ENCODE measurements at regions not wholly inside any gene's neighbourhood (a gene's known extent, or its start where the extent isn't known, plus 50 kb on each side); places are given as distances from the start of the nearest gene placed in this dataset.

DNA sequence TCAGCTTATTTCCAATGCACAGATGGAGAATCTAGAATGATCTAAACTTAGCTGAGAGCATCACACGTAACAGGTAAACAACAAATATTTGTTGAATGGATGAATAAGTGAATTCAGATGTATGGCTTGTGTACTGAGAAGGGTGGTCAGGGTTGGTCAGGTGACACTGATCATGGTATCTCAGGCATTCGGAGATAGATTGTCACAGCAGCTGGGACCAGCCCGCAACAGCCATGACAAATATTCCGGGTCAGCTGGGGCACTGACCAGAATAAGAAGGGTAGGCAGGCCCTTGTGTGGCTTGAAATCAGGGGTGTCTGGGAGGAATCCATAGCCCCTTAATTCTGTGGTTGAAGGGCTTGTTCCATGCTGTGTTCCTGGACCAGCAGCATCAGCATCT is 159.4 kb upstream of the ARX start:
- TF ChIP-seq, protein P1, sequence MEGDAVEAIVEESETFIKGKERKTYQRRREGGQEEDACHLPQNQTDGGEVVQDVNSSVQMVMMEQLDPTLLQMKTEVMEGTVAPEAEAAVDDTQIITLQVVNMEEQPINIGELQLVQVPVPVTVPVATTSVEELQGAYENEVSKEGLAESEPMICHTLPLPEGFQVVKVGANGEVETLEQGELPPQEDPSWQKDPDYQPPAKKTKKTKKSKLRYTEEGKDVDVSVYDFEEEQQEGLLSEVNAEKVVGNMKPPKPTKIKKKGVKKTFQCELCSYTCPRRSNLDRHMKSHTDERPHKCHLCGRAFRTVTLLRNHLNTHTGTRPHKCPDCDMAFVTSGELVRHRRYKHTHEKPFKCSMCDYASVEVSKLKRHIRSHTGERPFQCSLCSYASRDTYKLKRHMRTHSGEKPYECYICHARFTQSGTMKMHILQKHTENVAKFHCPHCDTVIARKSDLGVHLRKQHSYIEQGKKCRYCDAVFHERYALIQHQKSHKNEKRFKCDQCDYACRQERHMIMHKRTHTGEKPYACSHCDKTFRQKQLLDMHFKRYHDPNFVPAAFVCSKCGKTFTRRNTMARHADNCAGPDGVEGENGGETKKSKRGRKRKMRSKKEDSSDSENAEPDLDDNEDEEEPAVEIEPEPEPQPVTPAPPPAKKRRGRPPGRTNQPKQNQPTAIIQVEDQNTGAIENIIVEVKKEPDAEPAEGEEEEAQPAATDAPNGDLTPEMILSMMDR (IDR thresholded peaks at IDR 0.05), result no peak
- TF ChIP-seq POLR2A (IDR thresholded peaks at IDR 0.05), result no peak
